Cerebellar cortex (tissue), 1 donor: ENCODE measurements at regions not wholly inside any gene's neighbourhood (a gene's known extent, or its start where the extent isn't known, plus 50 kb on each side); places are given as distances from the start of the nearest gene placed in this dataset.

ENCODE experiments used
- DNase-seq: peaks from one replicate; pipeline ENCODE4 v3.0.0-alpha.2; 2015; ENCODE audit warnings: low spot score

DNA sequence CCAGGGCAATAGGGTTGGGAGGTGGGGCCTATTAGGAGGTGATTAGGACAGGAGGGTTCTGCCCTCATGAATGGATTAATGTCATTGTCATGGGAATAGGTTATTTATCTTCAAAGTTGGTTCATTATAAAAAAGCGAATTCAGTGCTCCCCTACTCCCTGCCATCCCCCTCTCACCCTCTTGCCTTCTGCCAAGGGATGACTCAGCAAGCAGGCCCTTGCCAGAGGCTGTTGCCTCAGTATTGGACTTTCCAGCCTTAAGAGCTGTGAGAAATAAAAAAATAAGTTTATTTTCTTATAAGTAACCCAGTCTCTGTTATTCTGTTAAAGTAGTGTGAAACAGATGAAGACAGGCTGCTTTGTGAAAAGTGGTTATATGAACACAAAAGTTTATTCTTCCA, 381.1 kb upstream of the ZFP64 start:
- DNase-seq, result no peak

DNA sequence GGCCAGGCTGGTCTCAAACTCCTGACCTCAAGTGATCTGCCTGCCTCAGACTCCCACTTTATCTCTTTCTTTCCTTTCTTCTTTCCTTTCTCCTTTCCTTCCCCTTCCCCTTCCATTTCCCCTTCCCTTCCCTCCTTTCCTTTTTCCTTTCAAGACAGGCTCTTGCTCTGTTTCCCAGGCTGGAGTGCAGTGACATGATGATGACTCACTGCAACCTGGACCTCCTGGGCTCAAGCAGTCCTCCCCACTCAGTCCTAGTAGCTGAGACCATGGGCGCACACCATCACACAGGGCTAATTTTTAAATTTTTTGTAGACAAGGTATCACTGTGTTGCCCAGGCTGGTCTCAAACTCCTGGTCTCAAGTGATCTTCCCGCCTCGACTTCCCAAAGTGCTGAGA, 377.6 kb upstream of the ZFP64 start:
- DNase-seq, result no peak

DNA sequence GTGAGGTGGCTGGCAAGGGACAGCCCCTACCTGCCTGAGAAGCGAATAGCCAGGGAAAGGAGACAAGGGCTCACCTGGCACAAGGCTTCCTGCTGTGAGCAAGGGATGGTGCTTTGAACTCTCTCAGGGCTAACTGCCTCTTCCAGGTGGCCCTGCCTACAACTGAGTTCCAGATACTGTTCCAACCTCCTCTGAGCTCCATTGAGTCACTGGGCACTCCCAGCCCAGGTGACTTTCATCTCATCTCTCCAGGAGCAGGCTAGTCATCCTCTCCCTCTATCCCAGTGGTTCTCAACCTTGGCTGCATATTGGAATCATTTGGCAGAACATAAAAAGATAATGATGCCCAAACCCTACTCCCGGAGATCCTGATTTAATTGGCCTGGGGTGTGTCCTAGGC, 374.0 kb upstream of the ZFP64 start:
- no peak for DNase-seq

DNA sequence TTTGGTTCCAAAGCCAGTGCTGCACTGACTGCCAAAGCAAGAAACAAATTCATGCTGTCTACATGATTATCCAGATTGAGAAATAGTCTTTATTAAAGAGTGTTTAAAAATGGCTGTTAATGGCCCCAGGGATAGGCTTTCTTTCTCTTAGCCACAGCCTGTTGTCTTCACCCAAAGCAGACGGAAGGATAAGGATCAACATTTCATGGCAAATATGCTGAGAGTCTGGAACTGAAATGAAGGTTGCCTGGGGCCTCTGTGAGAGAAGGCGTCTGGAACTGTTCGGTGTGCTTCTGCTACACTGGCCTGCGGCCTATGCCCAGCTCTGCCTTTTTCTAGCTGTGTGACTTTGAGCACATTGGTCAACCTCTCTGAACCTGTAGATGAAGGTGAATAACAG, 373.0 kb upstream of the ZFP64 start:
- no peak for DNase-seq

DNA sequence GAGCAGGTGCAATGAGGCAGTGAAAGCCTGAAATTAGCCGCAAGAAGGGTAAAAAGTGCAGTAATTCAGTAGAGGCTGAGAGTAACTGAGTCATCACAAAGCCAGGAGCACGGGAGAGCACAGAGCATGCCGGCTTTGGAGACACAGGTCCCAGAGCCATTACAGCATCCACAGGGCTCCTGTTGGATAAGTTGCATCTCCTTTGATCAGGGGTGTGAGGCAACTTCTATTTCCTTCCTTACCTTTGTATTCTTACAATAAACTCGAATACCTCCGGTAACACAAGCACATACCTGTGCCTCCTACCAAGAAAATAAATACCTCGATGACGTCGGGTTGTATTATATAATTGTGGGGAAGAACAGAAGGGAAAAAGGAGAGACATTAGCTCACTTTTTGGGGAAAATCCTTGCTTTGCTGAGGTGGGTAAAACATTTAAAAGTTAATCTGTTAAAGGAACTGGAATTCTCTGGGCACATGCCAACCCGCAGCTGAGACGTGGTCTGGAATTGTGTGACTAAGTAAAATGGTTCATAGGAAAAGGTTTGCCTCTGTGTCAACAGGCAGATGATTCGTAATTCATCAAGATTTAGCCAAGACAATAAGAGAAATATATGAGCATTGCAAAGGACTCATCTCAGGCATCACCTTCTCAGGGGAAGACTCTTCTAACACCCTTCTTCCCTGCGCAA, 360.7 kb upstream of the ZFP64 start:
- DNase-seq, result no peak

DNA sequence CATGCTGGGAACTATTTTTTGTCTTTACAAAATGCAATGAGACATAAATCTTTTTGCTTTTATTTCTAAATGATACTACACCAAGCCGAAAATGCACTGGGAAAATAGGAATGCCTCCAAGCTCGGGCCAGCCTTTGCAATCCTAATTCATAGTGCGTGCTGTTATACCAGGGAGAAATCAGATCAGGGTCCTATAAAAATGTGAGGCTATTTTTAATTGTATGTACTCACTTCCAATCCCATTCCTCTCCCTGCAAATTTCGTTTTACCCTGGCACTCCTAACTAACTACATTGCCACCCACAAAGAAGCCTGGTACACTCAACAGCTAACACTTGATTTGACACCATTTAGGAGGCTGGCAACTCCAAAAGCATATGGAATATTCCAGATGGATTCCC, 350.6 kb upstream of the ZFP64 start:
- no peak for DNase-seq

DNA sequence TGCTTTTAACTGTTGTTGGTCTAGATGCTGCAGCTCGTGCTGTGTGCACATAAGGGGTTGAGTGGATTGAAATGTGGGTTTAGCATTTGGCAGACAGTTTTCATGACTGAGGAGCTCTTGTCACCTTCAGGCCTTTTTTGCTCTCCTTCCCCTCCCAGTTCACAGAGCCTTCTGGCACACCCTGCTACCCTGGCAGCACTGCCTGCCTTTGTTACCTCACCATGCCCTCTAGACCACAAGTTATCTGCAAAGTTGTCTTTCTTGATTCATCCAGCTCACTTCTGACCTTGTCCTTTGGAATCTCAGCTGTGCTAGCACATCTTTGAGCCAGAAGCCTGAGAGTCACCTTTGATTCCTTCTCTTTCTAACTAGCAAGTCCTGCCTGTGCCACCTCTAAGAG, 348.9 kb upstream of the ZFP64 start:
- no peak for DNase-seq

DNA sequence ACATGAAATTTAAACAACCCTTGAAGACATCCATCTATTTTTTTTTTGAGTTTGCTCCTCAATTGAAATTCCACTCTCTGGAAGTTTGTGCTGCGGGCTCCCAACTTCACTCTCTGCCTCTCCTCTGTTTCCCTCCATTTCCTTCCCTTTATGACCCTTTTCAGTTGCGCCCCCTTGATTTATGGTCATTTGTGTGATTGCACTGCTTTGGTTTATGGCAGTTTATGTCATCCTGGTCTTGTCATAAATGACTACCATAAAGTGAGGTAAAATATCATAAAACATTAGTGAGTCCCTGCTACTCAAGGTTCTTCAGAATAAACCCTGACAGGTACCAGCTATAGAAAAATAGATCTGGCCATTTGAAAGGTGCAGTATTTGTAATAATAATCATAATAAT, 348.3 kb upstream of the ZFP64 start:
- no peak for DNase-seq

DNA sequence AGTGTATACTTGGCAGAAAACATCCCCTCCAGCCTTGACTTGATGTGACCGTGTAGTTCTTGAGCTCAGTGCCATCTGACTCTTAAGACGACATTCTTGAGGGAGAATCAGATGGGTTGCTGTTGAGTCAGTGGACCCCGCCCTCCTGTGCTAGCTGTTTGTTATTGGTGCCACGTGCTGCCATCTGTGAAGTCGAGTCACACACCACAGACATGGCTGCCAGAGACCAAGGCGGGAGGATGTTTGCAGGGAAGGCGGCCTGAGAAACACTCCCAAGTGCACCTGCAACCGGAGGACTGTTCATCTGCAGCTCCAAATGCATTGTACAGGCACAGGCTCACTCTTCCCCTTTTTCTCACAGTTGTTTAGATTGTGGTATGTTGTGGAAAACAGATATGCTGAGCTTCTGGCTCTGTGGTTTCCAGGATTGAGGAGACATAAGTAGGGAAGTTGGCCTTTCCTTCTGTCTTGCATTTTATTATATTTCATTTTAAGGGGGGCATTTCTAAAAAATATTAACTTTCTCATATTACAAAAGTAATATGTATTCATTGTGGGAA, 345.3 kb upstream of the ZFP64 start:
- DNase-seq, result no peak

DNA sequence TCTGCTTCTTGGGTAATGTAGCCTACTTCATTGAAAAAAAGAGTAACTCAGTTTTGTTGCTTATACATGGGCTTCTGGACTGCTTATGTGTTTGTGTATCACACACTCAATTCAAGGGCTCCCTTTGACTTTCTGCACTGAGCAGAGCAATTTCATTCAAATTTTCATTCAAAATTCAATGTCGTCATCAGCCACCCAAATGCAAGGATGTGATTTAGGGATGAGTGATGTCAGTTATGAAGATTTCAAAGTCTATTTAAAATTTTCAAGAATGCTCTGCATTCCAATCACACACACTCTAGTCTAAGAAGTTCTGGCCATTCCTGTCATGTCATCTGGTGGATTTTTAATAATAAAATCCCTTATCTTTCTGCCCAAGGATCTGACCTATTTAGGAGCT, 344.5 kb upstream of the ZFP64 start:
- DNase-seq, result no peak

DNA sequence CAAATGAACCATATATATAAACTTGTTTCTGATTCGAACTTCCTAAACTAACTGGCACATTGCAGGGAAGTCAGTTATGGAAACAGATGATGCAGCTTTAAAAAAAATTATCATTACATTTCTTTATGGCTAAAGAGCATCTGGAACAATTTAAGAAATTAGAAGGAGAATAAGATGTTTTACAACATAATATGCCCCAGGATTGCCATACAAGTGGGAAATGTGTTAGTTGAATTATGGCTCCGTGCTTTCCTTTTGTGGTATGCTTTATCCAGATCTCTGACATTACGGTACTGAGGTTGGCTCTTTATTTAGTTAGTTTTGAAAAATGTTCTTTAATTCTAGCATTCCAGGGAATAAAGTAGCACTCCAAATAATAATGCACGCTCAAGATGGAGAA, 343.0 kb upstream of the ZFP64 start:
- DNase-seq, result no peak

DNA sequence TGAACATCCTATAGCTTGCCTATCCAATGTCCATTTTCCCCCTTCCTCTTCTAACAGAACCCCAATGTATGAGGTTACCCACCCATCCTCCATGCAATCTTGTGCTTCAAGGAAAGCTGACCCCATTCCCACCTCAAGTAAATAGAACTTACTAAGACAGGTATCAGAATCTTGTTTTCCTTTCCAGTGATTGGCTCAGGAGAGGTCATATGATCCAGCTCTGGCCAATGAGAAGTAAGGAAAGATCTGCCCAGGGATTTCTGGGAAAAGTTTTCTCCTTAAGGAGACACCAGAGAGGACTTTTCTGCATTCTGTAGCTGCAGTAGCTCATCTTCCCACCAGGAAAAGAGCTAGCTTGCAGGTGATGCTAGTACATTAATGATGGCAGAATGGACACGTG, 341.8 kb upstream of the ZFP64 start:
- DNase-seq, result no peak

DNA sequence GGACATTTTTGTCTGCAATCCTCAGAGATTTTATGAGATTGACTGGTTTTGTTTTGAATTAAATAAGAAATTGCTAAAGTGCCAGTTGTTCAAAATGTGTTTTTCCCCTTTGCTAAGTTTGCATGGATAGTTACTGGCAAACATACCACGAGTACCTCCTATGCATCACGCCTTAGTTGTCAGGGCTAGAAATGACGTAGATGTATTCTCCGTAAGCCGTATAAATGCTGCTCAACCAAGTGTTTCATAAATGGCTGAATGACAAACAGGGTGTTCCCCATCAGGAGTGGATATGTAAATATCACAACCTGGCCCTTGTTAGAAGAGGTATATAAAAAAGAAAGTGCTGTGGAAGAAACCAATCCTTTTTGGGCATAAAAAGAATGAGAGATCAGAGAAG, 341.1 kb upstream of the ZFP64 start:
- DNase-seq, result no peak

DNA sequence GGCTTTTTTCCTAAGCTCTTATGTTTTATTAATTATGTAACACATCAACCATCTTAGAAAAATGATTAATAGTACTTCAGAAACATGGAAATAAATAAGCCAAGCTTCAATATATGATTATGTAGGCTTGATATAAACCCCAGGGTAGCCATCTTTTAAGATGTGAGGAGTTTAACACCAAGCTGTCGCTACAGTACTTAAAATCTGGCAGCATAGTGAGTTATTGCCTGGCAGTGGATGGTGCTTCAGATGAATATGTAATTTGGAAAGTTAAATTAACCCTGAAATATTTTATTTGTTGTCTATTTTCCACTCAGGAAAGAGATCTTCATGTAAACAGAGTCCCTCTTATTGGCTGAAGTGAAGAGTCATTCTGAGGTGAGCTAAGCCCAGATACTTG, 339.0 kb upstream of the ZFP64 start:
- DNase-seq, result no peak

DNA sequence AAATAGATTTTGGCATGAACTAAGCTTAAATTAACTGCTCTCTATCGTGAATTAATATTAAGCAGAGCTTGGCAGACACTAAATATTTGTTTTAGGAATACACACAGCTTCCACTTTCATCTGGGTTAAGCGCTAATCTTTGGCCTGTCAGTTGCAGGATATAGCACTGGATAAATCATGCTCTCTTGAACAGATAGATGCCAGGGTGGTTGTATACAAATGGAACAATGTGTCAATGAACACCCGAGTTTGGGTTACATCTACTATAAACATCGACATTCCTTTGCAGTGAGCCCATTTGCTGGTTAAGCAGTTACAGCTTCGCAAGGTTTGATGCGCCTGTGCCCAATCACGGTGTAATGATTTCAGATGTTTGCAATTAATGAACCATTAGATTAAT, 338.2 kb upstream of the ZFP64 start:
- no peak for DNase-seq

DNA sequence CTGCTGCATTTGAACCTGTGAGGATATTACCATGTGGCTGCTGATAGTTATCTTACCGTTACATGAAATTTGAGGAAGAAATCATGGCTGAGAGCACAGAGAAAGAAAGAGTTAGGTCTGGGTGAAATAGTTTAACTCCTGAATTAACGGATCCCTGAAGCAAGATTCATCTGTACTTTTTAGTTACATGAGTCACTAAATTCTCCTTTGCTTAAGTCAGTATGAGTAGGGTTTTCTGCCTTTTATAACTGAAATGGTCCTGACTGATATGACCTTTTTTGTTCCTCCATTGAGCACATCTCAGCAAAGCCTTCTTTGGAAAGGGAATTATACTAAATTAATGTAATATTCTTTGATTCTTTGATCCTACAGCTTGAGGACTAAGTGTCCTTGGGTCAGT, 333.3 kb upstream of the ZFP64 start:
- DNase-seq, result no peak

DNA sequence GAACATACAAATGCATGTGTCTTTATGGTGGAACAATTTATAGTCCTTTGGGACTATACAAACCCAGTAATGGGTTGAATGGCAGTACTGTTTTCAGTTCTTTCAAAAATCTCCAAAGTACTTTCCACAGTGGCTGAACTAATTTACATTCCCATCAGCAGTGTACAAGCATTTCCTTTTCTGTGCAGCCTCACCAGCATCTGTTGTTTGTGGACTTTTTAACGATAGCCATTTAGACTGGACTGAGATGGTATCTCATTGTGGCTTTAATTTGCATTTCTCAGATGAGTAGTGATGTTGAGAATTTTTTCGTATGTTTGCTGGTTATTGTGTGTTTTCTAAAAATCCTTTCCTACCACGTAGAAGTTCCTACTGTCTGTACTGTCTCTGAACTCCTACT, 327.2 kb upstream of the ZFP64 start:
- DNase-seq, result no peak

DNA sequence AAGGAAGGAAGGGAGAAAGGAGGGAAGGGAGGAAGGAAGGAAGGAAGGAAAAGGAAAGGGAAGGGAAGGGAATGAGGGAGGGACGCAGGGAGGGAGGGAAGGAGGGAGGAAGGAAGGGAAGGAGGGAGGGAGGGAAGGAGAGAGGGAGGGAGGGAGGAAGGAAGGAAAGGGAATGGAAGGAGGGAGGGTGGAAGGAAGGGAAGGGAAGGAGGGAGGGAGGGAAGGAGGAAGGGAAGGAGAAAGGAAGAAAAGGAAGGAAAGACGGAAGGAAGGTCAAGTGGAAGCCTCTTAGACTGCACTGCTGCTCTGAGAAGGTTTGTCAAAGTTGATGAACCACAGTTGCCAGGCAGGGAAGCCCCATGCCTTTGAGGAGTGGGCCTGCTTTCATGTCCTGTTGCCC, 324.3 kb upstream of the ZFP64 start:
- DNase-seq, result no peak

DNA sequence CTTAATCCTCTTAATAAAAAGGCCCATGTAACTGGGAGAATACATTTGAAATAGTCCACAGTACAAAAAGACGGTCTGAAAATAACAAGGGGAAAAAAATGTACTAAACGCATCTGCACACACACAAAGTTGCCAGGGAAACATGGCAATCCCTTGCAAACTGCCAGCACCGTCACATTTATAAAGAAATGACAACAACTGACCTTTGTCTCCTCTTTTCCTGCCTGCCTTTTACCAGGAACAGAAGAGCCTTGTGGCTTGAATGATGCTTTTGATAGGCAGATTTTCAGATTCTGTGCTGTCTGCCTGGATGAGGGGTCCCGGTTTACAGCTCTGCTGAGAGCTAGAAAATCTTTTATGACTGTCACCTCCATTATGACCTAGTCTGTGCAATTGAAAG, 308.6 kb upstream of the ZFP64 start:
- DNase-seq, result no peak

DNA sequence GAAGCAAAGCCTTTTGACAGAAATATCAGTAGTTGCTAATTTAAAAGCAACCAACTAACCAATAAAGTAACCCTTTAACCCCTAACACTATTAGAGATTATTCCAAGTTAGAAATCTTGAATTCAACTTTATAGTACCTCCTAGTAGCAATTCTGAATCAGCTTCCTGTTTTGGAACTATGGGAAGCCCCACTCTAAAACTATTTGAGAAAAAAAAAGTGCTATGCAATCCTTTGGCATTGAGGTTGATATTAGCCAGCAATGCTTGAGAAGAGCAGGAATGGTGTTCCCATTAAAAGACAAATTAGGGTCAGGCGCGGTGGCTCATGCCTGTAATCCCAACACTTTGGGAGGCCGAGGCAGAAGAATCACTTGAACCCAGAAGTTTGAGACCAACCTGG, 306.2 kb upstream of the ZFP64 start:
- no peak for DNase-seq

DNA sequence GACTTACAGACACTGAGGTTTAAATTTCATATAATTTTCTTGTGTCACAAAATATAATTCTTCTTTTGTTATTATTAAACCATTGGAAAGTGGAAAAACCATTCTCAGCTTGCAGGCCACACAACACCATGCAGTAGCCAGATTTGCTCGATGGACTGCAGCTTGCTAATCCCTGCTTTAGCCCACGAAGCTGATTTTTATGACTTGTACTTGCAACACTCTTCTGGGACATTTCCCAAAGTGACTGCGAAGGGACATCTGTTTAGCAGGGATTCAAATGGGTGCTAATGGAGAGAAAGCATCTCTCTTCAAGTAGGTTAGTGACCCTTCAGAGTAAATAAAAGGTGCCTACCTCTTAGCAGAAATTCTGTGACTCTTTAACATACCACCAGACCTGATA, 304.6 kb upstream of the ZFP64 start:
- DNase-seq, result no peak

DNA sequence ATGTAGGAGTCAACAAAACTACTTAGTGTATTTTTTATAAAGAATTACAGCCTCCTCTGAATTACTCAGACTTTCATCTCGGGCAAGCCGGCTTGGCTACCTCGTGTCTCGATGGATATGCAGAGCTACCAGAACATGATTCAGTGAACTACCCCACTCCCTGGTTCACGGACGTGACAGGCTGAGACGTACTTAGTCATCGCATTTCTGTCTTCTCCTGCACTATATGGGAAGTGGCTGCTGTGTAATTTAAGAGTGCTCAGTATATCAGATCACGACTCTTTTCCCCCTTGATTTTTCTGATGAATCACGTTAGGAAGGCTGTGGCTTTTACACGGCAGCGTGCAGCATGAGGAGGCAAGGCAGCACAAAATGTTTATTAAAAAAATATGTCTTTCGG, 302.7 kb upstream of the ZFP64 start:
- DNase-seq, result no peak

DNA sequence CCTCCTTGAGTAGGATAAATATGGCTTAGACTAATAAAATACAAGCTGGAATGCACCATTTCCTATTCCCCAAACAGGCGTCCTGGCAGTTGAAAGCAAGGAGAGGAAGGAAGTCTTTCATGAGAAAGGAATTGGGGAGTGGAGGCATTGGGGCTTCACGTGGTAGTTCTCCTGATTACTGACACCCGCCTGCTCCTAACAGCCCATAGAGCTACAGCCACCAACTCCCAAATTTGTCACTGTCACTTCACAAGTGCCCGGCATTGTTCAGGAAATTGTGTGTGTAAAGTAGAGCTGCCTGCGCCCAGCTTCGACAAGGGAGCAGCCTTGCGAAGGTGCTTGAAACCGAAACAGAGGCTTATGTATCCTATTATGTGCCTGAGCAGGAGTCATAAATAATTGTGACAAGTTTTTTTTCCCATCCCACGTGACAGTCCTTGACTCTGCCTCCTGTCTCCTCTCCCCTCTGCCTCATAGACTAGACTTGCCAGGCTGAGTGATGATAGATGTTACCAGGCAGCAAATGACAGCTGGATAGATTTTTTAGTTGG, 301.7 kb upstream of the ZFP64 start:
- DNase-seq, result no peak

DNA sequence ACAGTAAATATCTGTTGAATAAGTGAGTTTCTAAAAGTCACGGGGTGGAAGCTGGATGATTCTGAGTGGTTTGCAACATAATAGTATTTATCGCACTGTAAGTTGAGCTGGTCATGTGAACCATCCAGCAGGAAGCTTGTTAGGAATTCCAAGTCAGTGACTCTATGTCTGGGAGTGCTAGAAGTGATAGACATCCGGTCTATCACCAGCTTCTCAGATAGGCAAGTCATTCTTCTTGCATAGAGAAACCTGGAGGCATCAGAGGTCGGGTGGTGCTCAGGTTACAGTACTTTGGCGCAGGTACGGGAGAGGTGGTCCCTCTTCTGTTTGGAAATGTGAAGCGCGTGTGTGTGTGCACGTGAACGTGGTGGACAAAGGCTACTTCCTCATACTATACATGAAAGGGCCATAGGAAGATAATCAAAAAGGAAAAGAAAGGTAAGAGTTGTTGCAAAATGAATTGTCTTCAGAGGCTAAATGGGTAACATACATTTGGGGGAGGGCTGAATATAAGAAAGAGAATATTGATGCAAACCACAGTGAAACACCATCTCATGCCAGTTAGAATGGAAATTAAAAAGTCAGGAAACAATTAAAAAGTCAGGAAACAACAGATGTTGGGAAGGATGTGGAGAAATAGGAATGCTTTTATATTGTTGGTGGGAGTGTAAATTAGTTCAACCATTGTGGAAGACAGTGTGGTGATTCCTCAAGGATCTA, 299.3 kb upstream of the ZFP64 start:
- DNase-seq, result no peak
